ENCODE measurements at regions not wholly inside any gene's neighbourhood (a gene's known extent, or its start where the extent isn't known, plus 50 kb on each side); places are given as distances from the start of the nearest gene placed in this dataset.

- no peak for DNase-seq (ENCODE audit: low read depth, low spot score)
Measured at GRCh38 chr9:23426144-23426543, 399.9 kb downstream of the ELAVL2 start.

GRCh38 chr9:23431459-23431858, 394.6 kb downstream of the ELAVL2 start:
- DNase-seq (ENCODE audit: low read depth, low spot score), result no peak

DNA sequence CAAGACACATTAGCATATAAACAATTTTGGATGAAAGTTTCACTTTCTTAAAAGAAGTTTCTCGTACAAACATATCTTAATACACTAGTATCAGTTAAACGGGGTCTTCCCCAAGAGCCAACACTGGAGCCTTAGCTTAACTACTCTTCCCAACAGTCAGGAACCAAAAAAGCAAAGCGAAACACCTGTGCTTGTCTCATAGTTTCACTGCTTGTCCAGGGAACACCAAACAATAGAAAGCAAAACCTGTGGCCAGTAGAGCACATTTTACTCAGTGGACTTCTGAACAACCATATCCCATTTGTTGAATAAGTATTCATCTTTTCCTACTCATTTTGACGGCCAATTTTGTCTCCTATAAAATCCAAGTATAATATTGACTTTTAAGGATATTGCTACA, 391.4 kb downstream of the ELAVL2 start:
- no peak for DNase-seq (ENCODE audit: low read depth, low spot score)

DNA sequence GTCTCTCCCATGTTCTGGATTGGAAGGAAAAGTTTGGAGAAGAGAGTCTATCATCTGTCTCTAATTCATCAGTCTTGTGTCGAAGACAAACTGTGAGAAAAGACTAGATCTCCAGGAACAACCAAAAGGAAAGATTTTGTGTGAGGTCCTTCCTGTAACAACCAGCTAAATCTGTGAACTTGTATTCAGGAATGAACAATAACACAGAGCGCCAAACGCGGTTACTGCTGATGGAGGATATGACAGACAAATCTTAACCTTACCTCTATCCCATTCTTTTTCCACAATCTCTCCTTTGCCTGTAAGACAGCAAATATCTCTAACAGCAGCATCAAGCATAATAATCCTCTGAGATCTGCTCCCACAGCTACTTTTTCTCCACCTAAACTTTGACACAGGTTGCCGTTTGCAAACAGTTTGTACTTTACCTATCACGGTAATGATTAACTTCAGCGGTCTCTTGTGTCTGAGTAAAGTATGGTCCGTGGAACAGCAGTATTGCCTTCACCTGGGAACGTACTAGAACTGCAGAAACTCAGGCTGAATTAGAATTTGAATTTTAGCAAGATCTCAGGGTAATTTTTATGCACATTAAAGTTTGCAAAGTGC, 387.6 kb downstream of the ELAVL2 start:
- no peak for DNase-seq (ENCODE audit: low read depth, low spot score)

GRCh38 chr9:23441275-23441674, 384.8 kb downstream of the ELAVL2 start:
- DNase-seq (ENCODE audit: low read depth, low spot score), result no peak

DNA sequence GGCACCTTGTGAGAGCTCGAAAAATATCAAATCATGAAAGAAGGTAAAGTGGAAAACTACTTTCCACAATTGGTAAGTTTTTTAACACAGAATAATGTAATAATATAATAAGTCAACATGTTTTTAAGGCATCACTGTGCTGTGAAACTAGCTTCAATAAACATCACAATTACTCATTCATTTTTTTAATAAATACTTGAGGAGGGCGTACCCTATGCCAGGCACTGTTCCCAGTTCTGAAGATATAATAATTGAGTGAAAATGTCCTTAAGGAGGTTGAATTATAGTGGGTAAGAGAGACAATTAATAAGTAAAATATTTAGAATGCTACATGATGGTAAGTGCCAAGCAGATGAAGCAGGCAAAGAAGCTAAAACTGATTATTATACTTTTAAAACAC, 381.4 kb downstream of the ELAVL2 start:
- DNase-seq (ENCODE audit: low read depth, low spot score), result no peak

DNA sequence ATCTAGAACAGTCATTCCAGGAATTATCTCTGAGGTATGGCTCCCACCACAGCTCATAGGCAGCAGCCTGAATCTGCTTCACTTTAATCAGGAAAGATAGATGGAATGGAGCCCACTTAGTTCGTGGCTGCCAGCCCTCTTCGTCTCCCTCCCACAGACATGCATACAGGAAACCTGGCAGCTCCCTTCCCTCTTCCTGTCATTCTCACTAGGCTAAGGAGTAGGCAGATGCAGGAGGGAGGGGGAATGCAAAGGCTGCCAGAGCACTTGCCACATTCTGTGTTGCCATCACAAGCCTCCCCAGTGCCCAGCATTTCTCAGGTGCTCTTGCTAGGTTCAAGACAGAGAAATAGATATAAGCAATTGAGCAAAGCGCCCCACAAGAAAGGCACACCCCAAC, 378.9 kb downstream of the ELAVL2 start:
- DNase-seq (ENCODE audit: low read depth, low spot score), result no peak

DNA sequence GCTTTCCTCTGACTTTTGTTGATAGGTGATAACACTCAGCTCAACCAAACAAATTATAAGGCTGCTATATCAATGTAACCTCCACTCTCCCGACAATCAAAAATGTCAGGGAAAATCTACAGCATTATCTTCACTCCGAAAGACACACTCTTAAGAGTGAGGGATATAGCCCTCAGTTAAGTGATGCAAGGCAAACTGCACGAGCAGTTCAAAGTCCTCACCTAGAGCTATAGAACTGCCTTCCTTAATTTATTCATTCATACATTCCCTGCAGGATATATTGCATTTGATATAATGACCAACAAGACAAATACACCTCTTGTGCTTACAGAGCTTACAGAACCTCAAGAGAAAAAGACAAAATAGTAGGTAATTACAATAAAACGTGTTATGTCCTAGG, 378.1 kb downstream of the ELAVL2 start:
- DNase-seq (ENCODE audit: low read depth, low spot score), result no peak

GRCh38 chr9:23451802-23452418, 374.1 kb downstream of the ELAVL2 start:
- DNase-seq (ENCODE audit: low read depth, low spot score), result no peak

- DNase-seq (ENCODE audit: low read depth, low spot score), result no peak
Measured at GRCh38 chr9:23464275-23464674, 361.8 kb downstream of the ELAVL2 start.

GRCh38 chr9:23467276-23467675, 358.8 kb downstream of the ELAVL2 start:
- no peak for DNase-seq (ENCODE audit: low read depth, low spot score)

DNA sequence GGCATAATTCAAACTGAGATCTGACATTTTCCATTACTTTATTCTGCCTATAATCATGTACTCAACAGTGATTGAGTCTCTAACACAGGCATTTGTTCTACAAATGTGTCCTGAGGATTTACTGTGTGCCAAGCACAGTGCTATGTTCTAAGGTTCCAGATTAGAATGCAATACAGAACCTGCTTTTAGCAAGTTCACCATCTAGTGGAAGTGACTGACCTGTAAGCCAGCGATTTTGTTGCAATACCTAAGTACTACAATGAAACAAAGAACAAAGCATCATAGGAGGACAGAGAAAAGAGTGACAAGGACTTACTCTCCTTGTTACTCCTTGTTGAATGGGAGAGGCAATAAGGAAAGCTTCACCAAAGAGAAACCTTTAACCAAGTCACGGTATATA, 348.1 kb downstream of the ELAVL2 start:
- no peak for DNase-seq (ENCODE audit: low read depth, low spot score)

- DNase-seq (ENCODE audit: low read depth, low spot score), result no peak
Measured at GRCh38 chr9:23483566-23483965, 342.5 kb downstream of the ELAVL2 start.

- no peak for DNase-seq (ENCODE audit: low read depth, low spot score)
Measured at GRCh38 chr9:23492126-23493002, 333.7 kb downstream of the ELAVL2 start.

DNA sequence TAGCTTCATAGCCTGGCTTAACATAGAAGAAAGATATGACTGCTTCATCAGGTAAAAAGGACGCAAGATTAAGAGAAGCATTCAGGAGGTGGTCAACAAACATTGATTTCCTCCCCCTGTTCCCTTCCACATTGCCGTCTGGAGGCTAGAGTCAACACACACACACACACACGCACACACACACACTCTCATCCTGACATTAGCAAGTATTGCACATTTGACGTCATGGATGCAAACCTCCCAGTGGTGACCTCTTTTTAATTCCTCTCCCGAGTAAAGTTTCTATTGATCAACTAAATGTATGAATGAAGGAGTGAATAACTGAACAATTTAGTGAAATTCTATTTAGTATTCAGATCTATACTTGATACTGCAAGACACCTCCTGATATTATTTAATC, 332.8 kb downstream of the ELAVL2 start:
- no peak for DNase-seq (ENCODE audit: low read depth, low spot score)

GRCh38 chr9:23496489-23497136, 329.4 kb downstream of the ELAVL2 start:
- DNase-seq (ENCODE audit: low read depth, low spot score), result no peak

DNA sequence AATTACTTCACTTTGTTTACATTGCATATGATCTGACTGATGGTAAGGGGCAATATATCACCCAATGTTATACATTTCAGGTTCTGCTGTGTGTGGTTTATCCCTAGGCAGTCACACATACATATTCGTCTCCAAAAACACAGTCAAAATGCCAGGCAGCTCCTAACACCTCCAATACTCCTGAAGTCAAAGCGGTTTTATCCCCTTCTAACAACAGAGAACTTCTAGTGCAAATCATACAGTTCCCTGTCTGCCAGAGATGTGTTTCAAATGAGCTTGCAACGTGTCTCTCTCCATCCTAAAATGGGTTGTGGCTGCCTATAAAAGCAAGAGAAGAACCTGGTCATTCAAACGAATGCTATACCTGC, 328.9 kb downstream of the ELAVL2 start:
- no peak for DNase-seq (ENCODE audit: low read depth, low spot score)

DNA sequence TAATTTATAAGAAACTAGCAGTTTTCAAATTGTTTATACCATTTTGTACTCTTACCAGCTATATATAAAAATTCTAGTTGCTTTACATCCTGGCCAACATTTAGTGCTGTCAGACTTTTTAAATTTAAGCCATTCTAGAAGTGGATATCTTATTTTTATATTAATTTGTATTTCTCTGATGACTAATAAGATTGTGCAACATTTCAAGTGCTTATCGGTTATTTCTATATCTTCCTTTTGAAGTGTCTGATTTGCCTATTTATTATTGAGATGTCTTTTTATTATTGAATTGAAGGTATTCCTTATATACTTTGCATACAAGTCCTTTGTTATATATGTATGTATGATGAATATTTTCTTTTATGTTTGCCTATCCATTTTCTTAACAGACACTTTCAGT, 324.0 kb downstream of the ELAVL2 start:
- no peak for DNase-seq (ENCODE audit: low read depth, low spot score)

DNA sequence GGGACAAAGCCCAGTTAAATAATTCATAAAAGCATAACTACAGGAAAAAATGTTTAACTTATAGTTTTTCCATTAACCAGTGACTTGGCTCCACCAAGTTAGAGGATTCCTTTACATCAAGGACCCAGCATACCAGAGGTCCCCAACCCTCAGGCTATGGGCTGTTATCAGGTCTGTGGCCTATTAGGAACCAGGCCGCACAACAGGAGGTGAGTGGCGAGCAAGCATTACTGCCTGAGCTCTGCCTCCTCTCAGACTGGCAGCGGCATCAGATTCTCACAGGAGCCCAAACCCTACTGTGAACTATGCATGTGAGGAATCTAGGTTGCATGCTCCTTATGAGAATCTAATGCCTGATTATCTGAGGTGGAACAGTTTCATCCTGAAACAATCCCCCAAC, 303.1 kb downstream of the ELAVL2 start:
- DNase-seq (ENCODE audit: low read depth, low spot score), result no peak

DNA sequence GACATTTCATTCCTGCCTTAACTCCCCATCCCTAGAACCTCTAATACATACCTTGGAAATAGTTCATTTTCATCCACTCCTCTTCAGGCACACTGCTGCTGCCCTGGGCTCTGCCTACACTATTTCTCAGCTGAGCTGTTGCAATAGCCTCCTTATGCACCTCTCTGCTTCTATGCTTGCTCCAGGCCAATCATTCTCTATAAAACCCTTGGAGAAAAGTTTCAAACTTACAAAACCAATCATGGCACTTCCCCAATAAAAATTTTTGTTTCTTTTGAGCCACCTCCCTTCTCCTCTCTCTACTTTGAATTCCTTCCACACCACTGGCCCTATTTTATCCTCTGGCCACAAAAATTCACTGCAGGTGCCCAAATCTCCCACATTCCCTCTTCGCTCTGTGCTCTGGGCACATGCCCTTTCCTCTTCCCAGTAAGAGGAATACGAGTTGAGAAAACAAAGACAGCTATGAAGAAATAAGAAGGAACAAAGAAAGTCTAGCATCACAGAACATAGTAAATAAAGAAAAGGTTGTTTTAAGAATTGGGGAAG, 301.4 kb downstream of the ELAVL2 start:
- DNase-seq (ENCODE audit: low read depth, low spot score), result no peak

- DNase-seq (ENCODE audit: low read depth, low spot score), result no peak
Measured at GRCh38 chr9:23526806-23527205, 299.2 kb downstream of the ELAVL2 start.

DNA sequence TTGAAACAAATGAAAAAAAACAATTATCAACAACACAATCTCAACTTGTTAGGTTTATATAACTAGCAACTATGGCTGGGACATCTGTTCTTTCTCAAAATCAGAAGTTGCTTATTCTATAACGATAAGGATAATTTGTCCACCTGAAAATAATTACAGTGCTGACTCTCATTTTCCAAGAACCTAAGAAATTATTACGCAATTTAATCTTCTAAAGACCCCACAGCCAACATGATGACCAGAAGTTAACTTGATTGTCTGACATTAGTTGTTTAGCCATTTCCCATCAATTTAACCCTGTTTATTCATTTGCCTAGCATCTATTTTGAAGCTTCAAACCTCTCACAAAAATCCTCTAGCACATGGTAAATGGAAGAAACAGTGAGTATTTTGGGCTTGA, 293.8 kb downstream of the ELAVL2 start:
- DNase-seq (ENCODE audit: low read depth, low spot score), result no peak
